ENCODE measurements at regions not wholly inside any gene's neighbourhood (a gene's known extent, or its start where the extent isn't known, plus 50 kb on each side); places are given as distances from the start of the nearest gene placed in this dataset.

DNA sequence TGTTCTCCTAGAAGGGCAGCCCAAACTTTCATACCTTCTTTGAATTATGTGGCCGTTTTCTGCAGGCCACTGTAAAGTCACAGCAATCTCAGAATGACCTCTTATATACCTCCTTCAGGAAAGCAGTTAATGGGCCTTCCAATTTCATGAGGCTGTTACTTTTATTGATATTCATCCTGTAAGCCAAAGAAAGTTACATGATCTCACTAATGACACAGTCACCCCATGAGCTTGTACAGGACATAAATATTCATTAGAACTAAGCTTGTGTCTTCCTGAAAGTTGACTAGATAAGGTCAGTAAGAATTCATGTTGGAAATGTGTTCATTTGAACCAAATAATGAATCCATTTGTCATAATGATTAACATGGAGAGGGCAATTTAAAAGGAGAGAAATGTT lies 283.1 kb upstream of the NWD2 start:
- Histone ChIP-seq H3K27ac (no peak overlapping the region), H3K9me3 (no peaks in the 10 kb centered on the region), H3K4me3 (no peak overlapping the region), H3K4me2 (no peak overlapping the region), H3K4me1 (no peaks in the 10 kb centered on the region)
- ChIA-PET POLR2A (no interaction called here), CTCF (no interaction called here)
- FAIRE-seq (no peak), DNase-seq (ENCODE audit: low read depth in 1 of 2, low spot score in 1 of 2) (no peak), ATAC-seq (no peak)
- no peak for TF ChIP-seq TP53 (CRISPR knock-in tag; IDR thresholded peaks at IDR 0.05)
- TF ChIP-seq TFCP2L1 (CRISPR knock-in tag; IDR thresholded peaks at IDR 0.05) = no peak
- TF ChIP-seq ZSCAN20 (CRISPR knock-in tag; IDR thresholded peaks at IDR 0.05) = no peak
- TF ChIP-seq HOXA7 (CRISPR knock-in tag; IDR thresholded peaks at IDR 0.05) = no peak
- TF ChIP-seq BHLHE40 (IDR thresholded peaks at IDR 0.05; ENCODE audit: low read depth, low read length) = no peak
- TF ChIP-seq SMC3 (IDR thresholded peaks at IDR 0.05) = no peak
- whole genome bisulfite sequencing (ENCODE audit: missing lambda C conversion rate) = 0% methylated on average over 1 of the region's 1 CpG

DNA sequence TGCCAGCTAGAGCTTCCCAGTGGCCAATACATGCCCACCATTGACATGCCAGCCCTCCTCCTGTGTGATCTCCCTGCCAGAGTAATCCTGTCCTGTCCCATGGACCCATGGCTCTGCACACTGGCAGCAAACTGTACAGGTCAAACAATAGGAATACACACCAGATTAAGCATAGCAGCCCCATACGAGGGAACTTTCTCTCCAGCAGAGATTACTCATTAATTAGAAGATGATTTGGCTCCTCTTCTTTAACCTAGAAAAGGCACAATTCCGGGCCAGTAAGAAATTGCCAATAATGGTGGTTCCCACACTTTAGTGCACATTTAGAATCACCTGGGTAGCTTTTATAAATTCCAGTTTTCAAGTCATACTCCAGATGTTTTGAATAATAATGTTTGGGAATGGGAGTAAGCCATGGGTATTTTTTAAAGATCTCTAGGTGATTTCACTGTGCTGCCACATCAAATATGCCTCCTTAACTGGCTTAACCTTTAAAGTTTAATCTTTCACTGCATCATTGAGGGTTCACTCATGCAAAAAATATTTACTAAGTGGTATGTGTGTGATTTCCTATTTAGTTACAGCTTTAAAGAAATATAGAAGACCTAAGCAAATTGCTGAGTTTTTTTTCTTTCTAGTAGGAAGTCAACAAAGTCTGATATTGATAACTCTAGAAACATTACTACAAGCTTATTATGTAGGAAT lies 277.6 kb upstream of the NWD2 start:
- 9% methylated on average over 2 of the region's 2 CpGs for WGBS (ENCODE audit: missing lambda C conversion rate)
- ChIA-PET CTCF (no interaction called here), POLR2A (no interaction called here)

GRCh38 chr4:36979533-36979932 lies 265.0 kb upstream of the NWD2 start:
- CTCF ChIA-PET = no interaction called here
- POLR2A ChIA-PET = no interaction called here
- H3K4me2 ChIP-seq = no peak overlapping the region

More for the DNA sequence above, 277.6 kb upstream of the NWD2 start:
- Histone ChIP-seq H3K9me3 (no peaks in the 10 kb centered on the region), H3K4me1 (no peaks in the 10 kb centered on the region), H3K4me3 (no peak overlapping the region), H3K4me2 (no peak overlapping the region), H3K27ac (no peak overlapping the region)
- no peak for TF ChIP-seq JUNB (IDR thresholded peaks at IDR 0.05)
- ATAC-seq (no peak), DNase-seq (ENCODE audit: low read depth in 1 of 2, low spot score in 1 of 2) (no peak), FAIRE-seq (no peak)

DNA sequence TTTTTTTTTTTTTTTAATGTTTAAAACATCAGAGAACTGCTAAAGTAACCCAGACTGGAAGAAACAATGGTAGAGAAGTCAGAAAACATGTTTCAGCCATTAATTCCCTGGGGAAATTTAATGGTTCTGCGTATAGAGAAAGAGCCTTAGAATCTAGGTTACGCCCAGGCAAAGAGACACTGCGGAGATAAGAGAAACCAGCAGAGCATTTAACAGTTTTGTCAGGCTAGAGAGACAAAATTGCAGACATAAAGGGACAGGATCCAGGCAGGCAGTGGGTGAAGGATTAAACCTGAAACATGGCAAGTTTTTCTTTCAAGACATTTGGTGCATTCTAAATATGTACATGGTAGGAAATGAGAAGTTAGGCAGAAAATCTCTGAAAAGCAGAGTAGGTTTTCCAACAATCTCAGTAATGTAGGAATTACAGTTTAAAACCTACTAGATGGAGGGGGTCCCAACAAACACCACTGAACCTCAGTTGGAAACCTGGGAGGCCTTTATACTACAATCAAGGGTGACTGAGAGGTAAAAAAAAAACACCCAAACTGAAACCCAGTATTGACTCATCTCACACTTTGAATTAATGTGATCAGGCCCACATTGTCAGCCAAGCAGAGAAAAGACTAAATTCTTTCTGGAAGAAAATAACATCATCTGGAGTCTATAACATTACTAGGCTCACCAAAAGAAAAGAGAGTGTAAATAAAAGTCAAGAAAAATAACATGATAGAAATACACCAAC lies 254.2 kb upstream of the NWD2 start:
- POLR2A ChIA-PET = no interaction called here
- FAIRE-seq (no peak), DNase-seq (ENCODE audit: low read depth in 1 of 2, low spot score in 1 of 2) (no peak), ATAC-seq (no peak)
- no peak overlapping the region for H3K4me2 ChIP-seq
- H3K9me3 ChIP-seq = no peaks in the 10 kb centered on the region
- H3K27ac ChIP-seq = no peak overlapping the region
- CTCF ChIA-PET = no interaction called here
- H3K4me3 ChIP-seq = no peak overlapping the region
- WGBS (ENCODE audit: missing lambda C conversion rate) = 83% methylated on average over 3 of the region's 3 CpGs
- no peaks in the 10 kb centered on the region for H3K4me1 ChIP-seq
- TF ChIP-seq HMGXB4 (CRISPR knock-in tag; IDR thresholded peaks at IDR 0.05; ENCODE audit: borderline replicate concordance) = no peak
- no peak for TF ChIP-seq RFX5 (IDR thresholded peaks at IDR 0.05)
- no peak for TF ChIP-seq MYC (IDR thresholded peaks at IDR 0.05; ENCODE audit: borderline replicate concordance, low read length)
- no peak for TF ChIP-seq ESRRA (IDR thresholded peaks at IDR 0.05; ENCODE audit: borderline replicate concordance, low read length)
- no peak for TF ChIP-seq HOXB13 (CRISPR knock-in tag; IDR thresholded peaks at IDR 0.05; ENCODE audit: low read depth)
- TF ChIP-seq SMC3 (IDR thresholded peaks at IDR 0.05) = no peak
- TF ChIP-seq CBX8 (IDR thresholded peaks at IDR 0.05) = no peak
- no peak for TF ChIP-seq CEBPB (IDR thresholded peaks at IDR 0.05)
- TF ChIP-seq, protein P1, sequence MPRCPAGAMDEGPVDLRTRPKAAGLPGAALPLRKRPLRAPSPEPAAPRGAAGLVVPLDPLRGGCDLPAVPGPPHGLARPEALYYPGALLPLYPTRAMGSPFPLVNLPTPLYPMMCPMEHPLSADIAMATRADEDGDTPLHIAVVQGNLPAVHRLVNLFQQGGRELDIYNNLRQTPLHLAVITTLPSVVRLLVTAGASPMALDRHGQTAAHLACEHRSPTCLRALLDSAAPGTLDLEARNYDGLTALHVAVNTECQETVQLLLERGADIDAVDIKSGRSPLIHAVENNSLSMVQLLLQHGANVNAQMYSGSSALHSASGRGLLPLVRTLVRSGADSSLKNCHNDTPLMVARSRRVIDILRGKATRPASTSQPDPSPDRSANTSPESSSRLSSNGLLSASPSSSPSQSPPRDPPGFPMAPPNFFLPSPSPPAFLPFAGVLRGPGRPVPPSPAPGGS (IDR thresholded peaks at IDR 0.05) = no peak
- no peak for TF ChIP-seq RNF2 (IDR thresholded peaks at IDR 0.05; ENCODE audit: borderline replicate concordance, low read depth)
- no peak for TF ChIP-seq CHD4 (IDR thresholded peaks at IDR 0.05; ENCODE audit: borderline replicate concordance)
- TF ChIP-seq EP300 (IDR thresholded peaks at IDR 0.05) = no peak
- TF ChIP-seq HDAC2 (IDR thresholded peaks at IDR 0.05) = no peak
- no peak for TF ChIP-seq RCOR1 (IDR thresholded peaks at IDR 0.05; ENCODE audit: low read depth, low read length)

More at GRCh38 chr4:36979533-36979932, 265.0 kb upstream of the NWD2 start:
- Histone ChIP-seq H3K4me1 (no peaks in the 10 kb centered on the region), H3K27ac (no peak overlapping the region), H3K9me3 (no peaks in the 10 kb centered on the region), H3K4me3 (no peak overlapping the region)
- FAIRE-seq (no peak), ATAC-seq (no peak), DNase-seq (ENCODE audit: low read depth in 1 of 2, low spot score in 1 of 2) (no peak)
- TF ChIP-seq RARB (CRISPR knock-in tag; IDR thresholded peaks at IDR 0.05) (no peak), KDM1A (IDR thresholded peaks at IDR 0.05; ENCODE audit: low read depth) (no peak), CHD4 (IDR thresholded peaks at IDR 0.05; ENCODE audit: borderline replicate concordance) (no peak), HOXB13 (CRISPR knock-in tag; IDR thresholded peaks at IDR 0.05; ENCODE audit: low read depth) (no peak), ZNF302 (CRISPR knock-in tag; IDR thresholded peaks at IDR 0.05) (no peak), NPAS2 (CRISPR knock-in tag; IDR thresholded peaks at IDR 0.05; ENCODE audit: borderline replicate concordance) (no peak), RNF2 (IDR thresholded peaks at IDR 0.05; ENCODE audit: borderline replicate concordance, low read depth) (no peak), FOSL2 (IDR thresholded peaks at IDR 0.05) (no peak), FOSL2 (CRISPR knock-in tag; IDR thresholded peaks at IDR 0.05) (no peak), BHLHE40 (IDR thresholded peaks at IDR 0.05; ENCODE audit: low read depth, low read length) (no peak), ESRRA (IDR thresholded peaks at IDR 0.05; ENCODE audit: borderline replicate concordance, low read length) (no peak), ZC3H11A (IDR thresholded peaks at IDR 0.05) (no peak), MAX (IDR thresholded peaks at IDR 0.05) (no peak), JUNB (IDR thresholded peaks at IDR 0.05) (no peak), EP300 (IDR thresholded peaks at IDR 0.05) (no peak), HOXA7 (CRISPR knock-in tag; IDR thresholded peaks at IDR 0.05) (no peak), KDM5A (IDR thresholded peaks at IDR 0.05) (no peak), RFX5 (IDR thresholded peaks at IDR 0.05) (no peak), ZFP36 (IDR thresholded peaks at IDR 0.05; ENCODE audit: borderline replicate concordance, partially characterized antibody) (no peak)
- TF ChIP-seq, protein P2, sequence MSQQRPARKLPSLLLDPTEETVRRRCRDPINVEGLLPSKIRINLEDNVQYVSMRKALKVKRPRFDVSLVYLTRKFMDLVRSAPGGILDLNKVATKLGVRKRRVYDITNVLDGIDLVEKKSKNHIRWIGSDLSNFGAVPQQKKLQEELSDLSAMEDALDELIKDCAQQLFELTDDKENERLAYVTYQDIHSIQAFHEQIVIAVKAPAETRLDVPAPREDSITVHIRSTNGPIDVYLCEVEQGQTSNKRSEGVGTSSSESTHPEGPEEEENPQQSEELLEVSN (IDR thresholded peaks at IDR 0.05; ENCODE audit: borderline replicate concordance, low read depth) = no peak
- WGBS (ENCODE audit: missing lambda C conversion rate) = 0% methylated on average over 1 of the region's 1 CpG
